Loucy (cell line): ENCODE measurements at regions not wholly inside any gene's neighbourhood (a gene's known extent, or its start where the extent isn't known, plus 50 kb on each side); places are given as distances from the start of the nearest gene placed in this dataset.

Experiments used
- H2AFZ ChIP-seq: fragments of 200-600 bp; sonication (generic); 2 replicates; pipeline ENCODE4 v1.6.0; 2016; ENCODE audit warnings: antibody characterized with exemption, mild to moderate bottlenecking, low read length, moderate library complexity
- H3F3A ChIP-seq: fragments of 200-600 bp; 2 replicates; pipeline ENCODE4 v1.6.0; 2016; ENCODE audit warnings: antibody characterized with exemption, low read depth, mild to moderate bottlenecking
- H3K27me3 ChIP-seq: fragments of 200-600 bp; sonication (generic); 2 replicates; pipeline ENCODE4 v1.6.1; 2014; ENCODE audit warnings: low read length, mild to moderate bottlenecking; ENCODE audit not compliant: insufficient read depth, poor library complexity, severe bottlenecking
- H3K36me3 ChIP-seq: fragments of 200-600 bp; sonication (generic); 2 replicates; pipeline ENCODE4 v1.6.1; 2016; ENCODE audit warnings: low read length; ENCODE audit not compliant: insufficient read depth
- H3K4me1 ChIP-seq: fragments of 200-600 bp; sonication (generic); 2 replicates; pipeline ENCODE4 v1.5.1; 2014; ENCODE audit warnings: low read length, mild to moderate bottlenecking; ENCODE audit not compliant: insufficient read depth, poor library complexity, severe bottlenecking
- H3K4me2 ChIP-seq: fragments of 200-600 bp; sonication (generic); 2 replicates; pipeline ENCODE4 v1.6.0; 2014; ENCODE audit warnings: antibody characterized with exemption, low read length, low read depth, mild to moderate bottlenecking; ENCODE audit not compliant: poor library complexity, severe bottlenecking
- H3K4me3 ChIP-seq: fragments of 200-600 bp; sonication (generic); 2 replicates; pipeline ENCODE4 v1.5.1; 2014; ENCODE audit warnings: low read length, mild to moderate bottlenecking, mixed read lengths; ENCODE audit not compliant: poor library complexity, severe bottlenecking
- H3K79me2 ChIP-seq: fragments of 200-600 bp; sonication (generic); 2 replicates; pipeline ENCODE4 v1.6.1; 2014; ENCODE audit warnings: low read length; ENCODE audit not compliant: insufficient read depth
- H3K9ac ChIP-seq: fragments of 200-600 bp; sonication (generic); 2 replicates; pipeline ENCODE4 v1.6.0; 2014; ENCODE audit warnings: mild to moderate bottlenecking, low read depth, low read length, moderate library complexity; ENCODE audit not compliant: poor library complexity, severe bottlenecking
- H3K9me2 ChIP-seq: fragments of 200-600 bp; sonication (generic); replicated peaks from 2 replicates; pipeline ENCODE4 v1.6.1; 2016; ENCODE audit warnings: low read depth, low read length, mixed read lengths
- H3K9me3 ChIP-seq: fragments of 200-600 bp; sonication (generic); 2 replicates; pipeline ENCODE4 v1.6.1; 2014; ENCODE audit warnings: mild to moderate bottlenecking, antibody characterized with exemption, low read length, low read depth; ENCODE audit not compliant: insufficient read depth
- H4K20me1 ChIP-seq: fragments of 200-600 bp; sonication (generic); 2 replicates; pipeline ENCODE4 v1.6.0; 2014; ENCODE audit warnings: antibody characterized with exemption, low read length, mild to moderate bottlenecking; ENCODE audit not compliant: insufficient read depth, poor library complexity, severe bottlenecking
- CTCF ChIP-seq: fragments of 200-600 bp; sonication (generic); conservative IDR thresholded peaks from 2 replicates; pipeline ENCODE4 v1.5.1; 2014; ENCODE audit warnings: mild to moderate bottlenecking, antibody characterized with exemption, low read length
- EZH2phosphoT487 ChIP-seq: fragments of 200-600 bp; IDR thresholded peaks from 2 replicates; pipeline ENCODE4 v1.6.1; 2018; ENCODE audit warnings: antibody characterized with exemption, mild to moderate bottlenecking, moderate library complexity, borderline replicate concordance

GRCh38 chr6:148249679-148250375 is 92.8 kb upstream of the SASH1 start:
- Histone ChIP-seq H3F3A (no peaks in the 10 kb centered on the region), H3K36me3 (no peaks in the 10 kb centered on the region), H3K9ac (no peak overlapping the region), H2AFZ (no peak overlapping the region), H3K27me3 (no peaks in the 10 kb centered on the region), H3K4me1 (no peaks in the 10 kb centered on the region), H4K20me1 (no peaks in the 10 kb centered on the region), H3K79me2 (no peaks in the 10 kb centered on the region), H3K4me3 (no peak overlapping the region), H3K9me2 (no peaks in the 10 kb centered on the region), H3K4me2 (no peak overlapping the region), H3K9me3 (no peaks in the 10 kb centered on the region)
- no peak for TF ChIP-seq EZH2phosphoT487
- TF ChIP-seq CTCF, result no peak

GRCh38 chr6:148250975-148251685 is 91.5 kb upstream of the SASH1 start:
- Histone ChIP-seq H3K79me2 (no peaks in the 10 kb centered on the region), H3K36me3 (no peaks in the 10 kb centered on the region), H3K9me2 (no peaks in the 10 kb centered on the region)

GRCh38 chr6:148251891-148252290 is 90.7 kb upstream of the SASH1 start:
- Histone ChIP-seq H3K27me3 (no peaks in the 10 kb centered on the region), H3K9me2 (no peaks in the 10 kb centered on the region), H4K20me1 (no peaks in the 10 kb centered on the region), H3K9ac (no peak overlapping the region), H3K4me2 (no peak overlapping the region), H3F3A (no peaks in the 10 kb centered on the region), H2AFZ (no peak overlapping the region), H3K4me3 (no peak overlapping the region), H3K4me1 (no peaks in the 10 kb centered on the region), H3K9me3 (no peaks in the 10 kb centered on the region), H3K79me2 (no peaks in the 10 kb centered on the region), H3K36me3 (no peaks in the 10 kb centered on the region)
- TF ChIP-seq EZH2phosphoT487 (no peak), CTCF (no peak)

More at GRCh38 chr6:148250975-148251685, 91.5 kb upstream of the SASH1 start:
- Histone ChIP-seq H3K27me3 (no peaks in the 10 kb centered on the region), H4K20me1 (no peaks in the 10 kb centered on the region), H2AFZ (no peak overlapping the region), H3K4me2 (no peak overlapping the region), H3F3A (no peaks in the 10 kb centered on the region), H3K9me3 (no peaks in the 10 kb centered on the region), H3K4me1 (no peaks in the 10 kb centered on the region), H3K9ac (no peak overlapping the region), H3K4me3 (no peak overlapping the region)
- peak; percentile 72 for TF ChIP-seq CTCF
- no peak for TF ChIP-seq EZH2phosphoT487
